ENCODE measurements at regions not wholly inside any gene's neighbourhood (a gene's known extent, or its start where the extent isn't known, plus 50 kb on each side); places are given as distances from the start of the nearest gene placed in this dataset.

DNA sequence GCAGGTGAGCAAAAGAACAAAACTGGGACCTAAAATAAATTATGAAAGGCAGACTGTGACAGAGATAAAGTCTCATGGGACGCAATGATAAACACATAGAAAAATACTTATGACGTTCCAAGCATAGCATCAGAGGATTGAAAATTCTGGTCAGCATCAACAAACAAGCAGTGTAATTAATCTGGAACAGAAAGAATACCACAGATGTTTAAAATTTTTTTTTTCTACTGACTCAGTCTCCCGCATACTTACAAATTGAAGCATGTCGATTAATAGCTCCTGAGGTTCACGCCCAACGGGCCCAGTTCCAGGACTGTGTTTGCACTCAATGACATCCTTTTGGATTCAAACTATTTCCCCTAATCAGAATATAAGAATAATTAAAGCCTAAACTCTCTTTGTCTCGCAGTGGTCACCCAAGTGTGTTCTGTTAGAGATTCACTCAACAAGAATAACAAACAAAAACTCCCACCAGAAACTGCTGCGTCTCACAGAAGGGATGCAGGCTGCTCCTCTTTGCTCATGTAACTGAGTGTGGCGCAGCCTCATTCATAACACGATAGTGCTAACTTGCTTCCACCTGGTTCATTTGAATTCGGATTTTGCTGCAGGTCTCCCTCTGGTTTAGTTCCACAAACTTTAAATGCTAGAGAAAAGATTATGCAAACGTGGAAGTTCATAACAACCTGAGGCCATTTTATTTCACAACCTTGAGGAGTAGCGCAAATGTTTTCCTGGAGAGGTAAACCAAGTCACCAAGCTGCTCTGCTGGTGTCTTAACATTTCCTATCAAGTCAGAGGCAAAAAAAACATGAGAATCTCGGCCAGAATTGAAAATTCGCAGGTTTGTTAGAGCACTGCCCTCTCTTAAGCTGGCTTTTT, 69.0 kb upstream of the CITED2 start:
- DNase-seq: no peak

GRCh38 chr6:139442188-139442671, 67.8 kb upstream of the CITED2 start:
- DNase-seq: no peak

- no peak for DNase-seq
Measured at GRCh38 chr6:139439349-139439748, 64.9 kb upstream of the CITED2 start.

DNA sequence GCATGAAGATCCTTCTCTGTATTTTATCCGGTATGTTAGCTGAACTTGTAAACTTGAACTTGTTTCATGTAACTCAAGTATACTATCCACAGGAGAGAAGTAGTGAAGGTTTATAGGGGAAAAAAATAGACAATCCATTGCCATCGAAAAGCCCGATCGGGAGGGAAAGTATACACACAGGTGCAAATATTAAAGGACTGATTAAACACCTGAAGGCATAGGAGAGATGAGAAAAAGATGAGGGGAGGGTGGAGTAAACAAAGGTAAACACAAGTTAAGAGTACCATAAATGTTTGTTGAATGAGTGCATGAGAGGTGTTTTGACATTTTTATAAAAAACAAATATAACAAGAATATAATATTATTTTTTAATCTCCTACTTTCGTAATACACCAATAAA, 64.3 kb upstream of the CITED2 start:
- DNase-seq: no peak

- DNase-seq: no peak
Measured at GRCh38 chr6:139436957-139437348, 62.5 kb upstream of the CITED2 start.

DNA sequence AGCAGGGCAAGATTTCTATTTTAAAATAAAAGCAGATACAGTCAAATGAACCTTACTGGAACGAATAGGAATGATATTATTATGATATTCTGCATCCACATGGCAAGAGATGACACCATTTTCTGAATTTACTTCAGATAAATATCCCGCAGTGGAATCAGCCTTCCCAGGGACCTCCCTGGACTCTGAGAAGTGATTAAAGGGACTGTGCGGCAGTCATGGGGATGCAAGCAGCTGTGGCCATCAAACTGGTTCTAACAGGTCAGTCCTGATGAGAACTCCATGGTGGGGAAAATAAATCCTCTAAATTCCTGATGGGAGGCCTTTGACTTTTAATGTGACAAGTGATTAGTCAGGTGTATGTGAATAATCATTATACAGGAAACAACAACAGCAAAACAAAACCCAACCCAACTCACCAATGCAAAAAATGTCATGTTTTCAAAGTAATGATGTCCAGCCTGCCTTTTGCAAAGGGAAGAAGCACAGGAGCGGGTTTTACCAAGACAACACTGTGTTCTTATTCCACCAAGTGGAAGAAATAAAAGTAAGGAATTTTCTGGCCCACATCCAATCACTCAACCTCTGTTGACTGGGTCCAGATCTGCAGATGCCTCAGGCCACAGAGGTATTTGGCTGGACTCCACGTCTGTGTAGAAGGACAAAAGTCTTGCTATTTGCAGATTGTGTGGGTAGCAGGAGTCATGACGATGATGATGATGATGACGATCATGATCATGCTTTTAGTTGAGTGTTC, 61.9 kb upstream of the CITED2 start:
- no peak for DNase-seq

GRCh38 chr6:139433631-139434419, 59.4 kb upstream of the CITED2 start:
- DNase-seq: no peak

DNA sequence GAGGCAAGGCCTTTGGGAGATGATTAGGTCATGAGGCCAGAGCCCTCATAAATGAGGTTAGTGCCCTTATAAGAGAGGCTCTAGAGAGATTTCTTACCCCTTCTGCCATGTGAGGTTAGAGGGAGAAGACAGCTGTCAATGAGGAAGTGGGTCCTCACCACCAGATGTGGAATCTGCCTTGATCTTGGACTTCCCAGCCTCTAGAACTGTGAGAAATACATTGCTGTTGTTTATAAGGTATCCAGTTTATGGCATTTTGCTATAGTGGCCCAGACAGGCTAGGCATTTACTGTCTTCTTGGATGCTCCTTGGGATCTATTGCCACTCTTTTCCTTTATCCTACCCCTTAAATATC, 57.1 kb upstream of the CITED2 start:
- DNase-seq: no peak

- no peak for DNase-seq
Measured at GRCh38 chr6:139430899-139431601, 56.6 kb upstream of the CITED2 start.

DNA sequence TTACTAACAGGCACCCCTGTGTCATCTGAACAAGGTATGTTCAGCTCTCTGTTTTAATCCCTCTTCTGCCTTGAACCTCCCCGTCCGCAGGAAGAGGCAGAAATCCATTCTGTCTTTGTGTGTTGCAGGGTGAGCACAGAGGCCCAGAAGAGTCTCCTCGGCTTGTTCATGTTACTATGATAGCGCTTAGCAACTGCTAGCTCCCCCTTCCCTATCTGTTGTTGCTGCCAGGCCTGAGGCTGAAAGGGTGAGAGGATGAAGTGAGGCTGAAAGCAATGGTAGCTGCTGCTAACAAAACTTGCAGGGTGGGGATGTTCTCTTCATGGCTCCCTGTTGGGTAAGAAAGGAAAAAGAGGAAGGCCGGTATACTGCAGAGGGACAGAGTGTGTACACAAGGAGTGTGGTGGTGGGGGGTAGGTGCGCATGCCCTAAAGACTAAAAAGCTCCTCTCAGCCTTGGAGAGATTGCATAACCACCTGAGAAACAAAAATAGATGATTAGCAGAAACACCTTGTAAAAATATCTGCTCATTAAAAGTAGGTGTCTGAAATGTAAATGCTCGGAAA, 55.2 kb upstream of the CITED2 start:
- no peak for DNase-seq

DNA sequence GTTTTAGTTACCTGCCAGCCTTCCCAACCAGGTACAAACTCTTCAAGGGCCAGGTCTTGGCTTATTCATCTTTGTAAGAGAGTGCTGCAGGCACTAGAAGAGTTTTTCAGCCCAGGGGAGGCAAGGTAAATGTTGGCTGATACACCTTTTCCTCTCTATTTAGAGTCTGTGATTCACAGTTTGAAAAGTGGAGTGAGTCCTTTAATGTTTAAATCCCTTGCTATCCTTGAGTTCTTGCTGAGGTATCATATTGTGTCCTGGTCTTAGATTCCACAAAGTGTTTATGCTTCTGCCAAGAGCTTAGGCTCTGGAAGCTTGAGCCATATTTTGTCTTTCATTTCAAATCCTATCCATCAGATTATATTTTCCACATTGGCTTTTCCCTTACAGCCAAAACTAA, 52.8 kb upstream of the CITED2 start:
- DNase-seq: no peak

GRCh38 chr6:139426795-139427194, 52.3 kb upstream of the CITED2 start:
- DNase-seq: no peak

DNA sequence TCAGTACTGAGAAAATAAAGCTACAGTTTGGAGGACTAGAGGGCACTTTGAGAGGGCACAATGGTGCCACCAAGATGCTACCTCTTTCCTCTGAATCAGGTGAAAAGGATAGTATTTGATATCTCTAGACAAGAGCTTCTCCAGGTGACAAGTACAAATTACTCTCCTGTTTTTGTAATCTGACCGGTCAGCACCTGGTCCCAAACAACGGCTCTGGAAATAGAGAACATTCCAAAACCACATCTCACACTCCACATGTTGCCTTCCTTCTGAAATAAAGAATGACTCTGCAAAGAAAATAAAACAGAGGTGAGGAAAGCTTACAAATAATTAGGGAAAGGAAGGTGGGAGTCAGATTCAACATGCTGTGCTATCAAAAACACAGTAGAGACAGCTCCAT, 51.3 kb upstream of the CITED2 start:
- DNase-seq: no peak

DNA sequence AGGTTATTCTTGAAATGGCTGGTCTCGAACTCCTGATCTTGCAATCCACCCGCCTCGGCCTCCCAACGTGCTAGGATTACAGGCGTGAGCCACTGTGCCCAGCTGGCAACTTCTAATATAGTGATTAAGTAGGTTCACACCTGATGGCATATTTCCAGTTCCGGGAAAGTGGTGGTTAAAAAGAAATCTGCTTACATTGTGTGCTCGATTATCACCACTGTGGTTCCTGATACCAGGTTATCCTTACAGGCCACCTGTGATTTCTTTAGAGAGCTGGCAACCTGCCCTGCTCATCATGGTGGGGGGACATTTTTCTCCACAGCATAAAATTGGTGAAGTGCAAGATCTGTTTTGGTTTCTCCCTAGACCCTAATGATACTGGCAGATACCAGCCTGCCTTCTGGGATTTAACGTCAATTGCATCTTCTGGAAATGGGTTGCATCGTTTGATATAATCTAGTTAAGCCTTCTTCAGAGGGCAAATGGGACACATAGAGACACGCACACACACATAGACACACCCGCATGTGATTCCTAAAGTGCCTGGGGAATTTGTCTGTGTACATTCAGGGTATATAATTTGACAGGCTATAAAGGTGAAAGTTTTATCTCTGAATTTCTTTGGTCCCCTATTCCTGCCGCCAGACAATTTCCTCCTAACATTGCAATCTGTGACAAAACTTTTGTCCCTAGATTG, 49.7 kb upstream of the CITED2 start:
- no peak for DNase-seq
